ENCODE measurements at regions not wholly inside any gene's neighbourhood (a gene's known extent, or its start where the extent isn't known, plus 50 kb on each side); places are given as distances from the start of the nearest gene placed in this dataset.
"Not testable (repeated sequence)": the region's sequence is repeated elsewhere in the genome, so short reads cannot be mapped to it uniquely, and the experiment has no call there.

DNA sequence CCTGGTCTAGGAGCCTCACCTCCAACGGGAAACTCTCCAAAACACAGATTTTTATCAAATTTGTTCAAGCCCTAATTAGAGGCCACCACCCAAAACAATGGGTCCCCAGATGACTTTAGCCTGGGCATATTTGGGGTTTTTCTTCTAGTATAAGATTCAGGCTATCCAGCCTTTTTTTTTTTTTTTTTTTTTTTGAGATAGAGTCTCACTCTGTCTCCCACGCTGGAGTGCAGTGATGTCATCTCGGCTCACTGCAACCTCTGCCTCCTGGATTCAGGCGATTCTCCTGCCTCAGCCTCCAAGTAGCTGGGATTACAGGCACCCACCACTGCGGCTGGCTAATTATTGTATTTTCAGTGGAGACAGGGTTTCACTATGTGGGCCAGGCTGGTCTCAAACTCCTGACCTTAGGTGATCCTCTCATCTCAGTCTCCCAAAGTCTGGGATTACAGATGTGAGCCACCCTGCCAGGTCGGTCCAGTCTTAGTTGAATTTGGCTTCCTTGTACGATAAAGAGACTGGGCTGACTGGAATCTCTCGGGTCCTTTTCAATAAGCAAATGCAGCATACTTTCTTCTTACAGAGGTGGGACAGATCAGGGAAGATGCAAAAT lies 91.4 kb upstream of the KLF6 start:
- DNase-seq (ENCODE audit: low spot score): no peak

DNA sequence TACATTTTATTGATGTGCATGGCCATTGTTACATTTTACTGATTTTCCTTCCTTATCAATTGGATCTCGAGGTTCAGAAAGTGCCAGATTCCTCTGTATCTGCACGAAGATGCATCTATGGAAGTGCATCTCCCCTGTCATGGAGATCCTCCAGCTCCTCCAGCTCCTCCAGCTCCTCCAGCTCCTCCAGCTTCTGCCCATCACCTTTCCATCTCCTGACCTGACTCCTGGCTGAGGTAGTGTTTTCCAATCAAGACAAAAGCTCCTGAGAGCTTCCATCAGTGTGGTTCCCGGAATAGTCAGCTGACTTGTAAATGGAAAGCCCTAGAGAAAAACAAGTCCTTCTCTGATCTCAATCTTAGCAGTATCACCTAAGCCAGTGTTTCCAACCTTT lies 90.8 kb upstream of the KLF6 start:
- DNase-seq (ENCODE audit: low spot score): no peak

DNA sequence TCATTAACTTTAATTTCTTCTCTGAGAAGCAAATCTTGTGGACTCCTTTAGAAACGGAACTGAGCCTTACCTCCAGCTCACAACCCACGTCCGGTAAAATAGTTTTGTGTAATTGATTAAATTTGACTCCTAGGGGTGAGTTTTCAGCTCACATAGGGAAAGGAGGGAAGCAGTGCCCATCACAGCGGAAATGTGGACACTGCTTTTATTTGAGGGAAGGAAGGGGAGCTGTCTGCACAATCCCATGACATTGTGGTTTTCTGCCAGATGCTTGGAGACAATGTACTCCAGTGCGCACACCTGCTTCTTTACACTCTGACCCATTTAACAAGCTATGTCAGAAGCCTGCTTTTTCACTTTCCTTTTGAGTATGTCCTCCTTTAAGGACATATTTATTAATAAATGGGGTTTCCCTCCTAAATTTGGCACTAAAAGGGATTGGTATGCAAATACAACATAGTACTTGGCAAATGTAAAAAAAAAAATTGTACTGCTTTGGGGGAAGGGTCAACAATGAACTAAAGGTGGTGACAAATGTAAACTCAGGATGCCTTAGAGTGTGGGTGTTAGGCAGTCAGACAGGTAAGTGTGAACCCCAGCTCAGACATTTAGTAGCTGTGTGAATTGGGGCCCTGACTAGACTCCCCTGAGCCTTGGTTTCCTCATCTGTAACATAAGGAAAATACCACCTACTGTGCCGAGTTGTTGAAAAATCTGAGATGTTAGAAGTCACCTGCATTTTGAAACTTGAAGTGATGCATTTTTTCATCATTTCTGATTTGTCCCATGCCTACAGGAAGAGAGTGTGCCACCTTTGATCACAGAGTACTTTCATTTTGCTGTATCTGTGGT lies 90.2 kb upstream of the KLF6 start:
- DNase-seq (ENCODE audit: low spot score): no peak

DNA sequence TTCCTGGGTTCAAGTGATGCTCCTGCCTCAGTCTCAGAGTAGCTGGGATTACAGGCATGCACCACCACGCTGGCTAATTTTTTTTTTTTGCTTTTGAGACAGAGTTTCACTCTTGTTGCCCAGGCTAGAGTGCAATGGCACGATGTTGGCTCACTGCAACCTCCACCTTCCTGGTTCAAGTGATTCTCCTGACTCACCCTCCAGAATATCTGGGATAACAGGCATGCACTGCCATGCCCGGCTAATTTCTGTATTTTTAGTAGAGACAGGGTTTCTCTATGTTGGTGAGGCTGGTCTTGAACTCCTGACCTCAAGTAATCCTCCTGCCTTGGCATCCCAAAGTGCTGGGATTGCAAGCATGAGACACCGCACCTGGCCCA lies 89.6 kb upstream of the KLF6 start:
- DNase-seq (ENCODE audit: low spot score): not testable (repeated sequence)

DNA sequence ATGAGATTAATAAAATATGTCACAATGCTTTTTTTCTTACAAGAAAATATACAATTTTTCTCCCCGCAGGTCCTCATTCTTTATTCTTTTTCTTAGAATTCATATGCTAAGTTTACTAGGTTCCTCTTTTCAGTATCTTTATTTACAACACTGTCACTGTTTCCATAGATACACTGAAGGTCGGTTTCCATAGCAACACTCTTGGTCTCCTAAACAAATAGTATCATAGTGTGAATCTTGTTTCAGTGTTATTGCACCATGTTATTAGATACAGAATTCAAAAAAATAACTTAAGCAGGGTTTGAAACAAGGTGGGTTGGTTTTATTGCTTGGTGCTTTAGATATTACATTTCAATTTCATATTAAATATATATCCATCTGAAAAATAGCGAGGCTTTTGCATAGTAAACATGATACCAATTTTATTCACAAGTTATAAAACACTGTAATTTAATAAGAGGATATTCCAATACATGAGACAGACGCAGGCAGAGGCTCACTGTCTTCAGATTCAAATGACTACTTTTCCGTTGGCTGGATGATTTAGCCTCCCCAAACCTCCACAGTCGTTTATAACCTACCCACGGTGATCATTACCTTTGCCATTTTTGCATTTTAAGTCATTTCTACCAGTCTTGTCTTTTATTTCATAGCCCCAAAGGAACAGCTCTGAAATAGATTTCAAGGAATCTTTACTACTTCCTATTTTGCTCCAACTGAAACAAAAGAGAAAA lies 88.9 kb upstream of the KLF6 start:
- no peak for DNase-seq (ENCODE audit: low spot score)

DNA sequence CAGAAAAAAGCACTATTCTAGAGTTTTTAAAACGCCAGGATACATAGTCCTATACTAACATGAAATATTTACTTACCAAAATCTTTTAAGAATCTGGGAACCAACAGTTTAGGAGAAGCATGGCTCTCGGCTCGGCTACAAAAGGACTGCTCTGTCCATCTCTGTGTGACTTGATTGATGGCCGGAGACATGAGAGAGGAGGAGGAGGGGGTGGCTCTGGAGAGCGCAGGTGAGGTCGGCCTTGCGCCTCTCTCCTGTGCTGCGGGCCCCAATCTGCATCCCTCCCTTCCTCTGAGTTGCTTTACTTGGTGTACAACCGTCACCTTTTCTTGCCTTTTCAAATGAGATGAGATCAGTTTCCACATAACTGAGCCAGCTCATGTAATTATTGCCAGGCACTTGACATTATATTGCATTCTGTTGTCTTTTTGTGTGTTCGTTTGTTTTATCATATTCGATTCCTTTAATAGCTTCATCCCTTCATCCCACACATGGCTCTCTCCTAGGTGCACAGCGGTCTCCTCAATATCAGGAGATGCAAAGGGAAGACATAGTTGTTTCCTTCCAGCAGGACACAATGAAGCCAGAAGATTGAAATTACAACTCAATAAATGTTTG lies 87.8 kb upstream of the KLF6 start:
- DNase-seq (ENCODE audit: low spot score): no peak

DNA sequence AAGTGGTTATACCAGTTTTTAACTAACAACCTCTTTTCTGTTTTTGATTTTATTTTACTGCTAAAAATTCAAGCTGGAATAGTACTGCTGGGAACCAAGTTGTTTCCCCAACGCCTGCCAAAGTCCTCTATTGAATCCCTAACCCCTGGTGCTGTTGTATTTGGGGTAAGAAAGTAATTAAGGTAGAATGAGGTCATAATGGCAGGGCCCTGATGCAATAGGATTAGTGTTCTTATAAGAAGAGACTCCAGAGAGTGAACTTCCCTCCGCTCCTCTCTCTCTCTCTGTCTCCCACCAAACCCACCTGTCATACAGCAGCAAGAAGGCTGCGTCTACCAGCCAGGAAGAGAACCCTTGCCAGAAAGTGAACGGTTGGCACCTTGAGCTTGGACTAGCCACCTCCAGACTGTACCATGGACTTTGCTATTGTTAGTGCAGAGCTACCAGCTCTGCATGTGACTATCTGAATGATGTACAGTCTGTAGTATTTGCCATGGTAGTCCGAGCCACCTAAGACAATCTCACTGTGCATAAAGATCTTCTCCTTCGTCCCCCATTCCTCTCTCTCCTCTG lies 86.5 kb upstream of the KLF6 start:
- no peak for DNase-seq (ENCODE audit: low spot score)

DNA sequence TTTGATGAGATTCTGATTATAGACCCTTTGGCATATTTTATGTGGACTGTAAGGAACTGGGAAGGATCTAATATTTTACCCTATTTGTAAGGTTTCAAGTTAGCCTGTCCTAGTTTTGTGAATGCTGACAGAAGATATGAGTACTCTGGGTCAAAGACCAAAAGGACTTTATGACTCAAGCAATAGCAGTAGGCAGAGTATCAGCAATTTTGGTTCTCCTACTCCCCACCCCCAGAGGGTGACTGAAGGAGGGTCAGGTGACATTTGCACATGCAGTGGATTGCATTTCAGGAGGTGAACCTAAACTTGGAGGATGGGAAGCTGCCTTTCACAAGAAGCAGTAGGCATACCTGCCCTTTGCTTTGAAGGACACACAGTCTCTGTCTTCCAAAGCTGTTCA lies 84.0 kb upstream of the KLF6 start:
- DNase-seq (ENCODE audit: low spot score): no peak

DNA sequence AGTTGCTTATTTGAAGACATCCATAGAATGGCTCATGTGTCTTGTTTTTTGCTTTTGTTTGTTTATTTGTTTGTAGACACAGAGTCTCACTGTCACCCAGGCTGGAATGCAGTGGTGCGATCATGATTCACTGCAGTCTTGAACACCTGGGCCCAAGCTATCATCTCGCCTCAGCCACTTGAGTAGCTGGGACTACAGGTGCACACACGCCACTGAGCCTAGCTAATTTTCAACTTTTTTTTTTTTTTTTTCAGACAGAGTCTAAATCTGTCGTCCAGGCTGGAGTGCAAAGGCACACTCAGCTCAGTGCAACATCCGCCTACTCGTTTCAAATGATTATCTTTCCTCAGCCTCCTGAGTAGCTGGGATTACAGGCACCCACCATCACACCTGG lies 83.3 kb upstream of the KLF6 start:
- DNase-seq (ENCODE audit: low spot score): no peak

DNA sequence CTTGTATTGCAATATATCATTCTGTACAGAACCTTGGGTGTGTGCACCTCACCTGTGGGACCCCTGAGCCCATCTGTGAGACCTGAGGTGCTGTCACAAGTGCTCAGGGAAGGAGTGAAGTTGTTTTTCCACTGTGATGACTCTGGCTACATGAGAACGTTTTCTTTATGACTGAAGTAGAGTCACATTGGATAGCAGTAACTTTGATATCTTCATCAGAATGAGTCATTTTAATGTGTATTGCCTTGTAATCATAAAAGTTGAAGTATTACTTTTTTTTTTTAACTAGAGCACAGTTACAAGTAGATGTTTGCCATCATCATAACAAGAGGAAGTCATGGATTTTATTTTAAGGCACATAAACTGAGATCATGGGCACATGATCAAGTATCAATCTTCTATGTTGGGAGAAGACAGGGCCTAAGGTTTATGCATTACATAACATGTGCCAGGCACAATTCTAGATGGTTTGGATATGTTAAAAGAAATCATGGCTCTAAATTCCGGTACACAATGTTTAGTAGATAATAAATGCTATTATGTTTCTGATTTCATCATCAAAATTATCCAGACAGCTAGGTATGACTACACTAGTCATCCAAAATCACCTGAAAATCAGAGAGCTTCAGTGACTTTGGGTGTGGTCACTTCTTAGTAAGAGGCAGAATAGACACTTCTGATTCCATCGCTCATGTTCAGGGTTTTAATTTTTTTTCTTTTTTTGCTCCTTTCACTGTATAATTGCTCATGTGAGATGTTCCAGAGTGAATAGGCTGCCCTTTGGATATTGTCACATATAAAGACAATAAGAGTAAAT lies 82.7 kb upstream of the KLF6 start:
- no peak for DNase-seq (ENCODE audit: low spot score)

DNA sequence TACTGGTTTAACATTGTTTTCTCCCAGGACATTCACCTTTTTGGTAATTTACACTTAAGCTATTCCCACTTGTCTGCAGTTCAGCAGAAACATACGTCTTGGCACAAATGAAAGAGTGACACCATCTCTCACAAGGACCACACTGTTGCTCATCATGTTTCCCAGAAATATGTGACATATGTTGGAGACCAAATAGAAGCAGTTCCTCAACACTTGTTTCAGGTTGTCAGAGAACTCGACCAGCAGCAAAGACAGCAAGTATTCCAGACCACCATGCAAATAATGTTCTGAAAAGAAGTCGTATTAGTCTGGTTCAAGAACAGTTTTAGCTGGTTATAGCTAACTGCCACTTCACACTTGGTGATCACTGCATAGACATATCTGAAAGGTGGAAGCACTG lies 81.3 kb upstream of the KLF6 start:
- DNase-seq (ENCODE audit: low spot score): no peak

DNA sequence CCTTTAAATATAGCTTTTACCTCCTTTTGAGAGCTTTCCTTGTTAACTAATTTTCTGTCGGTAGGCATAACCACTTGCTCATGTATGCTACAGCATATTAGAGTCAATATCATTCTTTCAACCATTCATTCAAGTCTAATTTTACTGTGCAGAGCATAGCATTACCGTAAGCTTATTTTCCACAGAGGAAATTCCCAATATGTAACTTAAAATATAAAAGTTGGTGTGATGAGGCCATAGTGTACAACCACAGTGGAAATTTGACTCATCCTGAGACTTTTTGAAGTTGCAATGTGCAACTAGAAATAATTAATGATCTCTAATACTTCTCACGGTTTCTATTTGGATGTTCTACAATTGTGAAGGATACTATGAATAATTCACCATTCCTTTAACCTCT lies 80.6 kb upstream of the KLF6 start:
- DNase-seq (ENCODE audit: low spot score): no peak

DNA sequence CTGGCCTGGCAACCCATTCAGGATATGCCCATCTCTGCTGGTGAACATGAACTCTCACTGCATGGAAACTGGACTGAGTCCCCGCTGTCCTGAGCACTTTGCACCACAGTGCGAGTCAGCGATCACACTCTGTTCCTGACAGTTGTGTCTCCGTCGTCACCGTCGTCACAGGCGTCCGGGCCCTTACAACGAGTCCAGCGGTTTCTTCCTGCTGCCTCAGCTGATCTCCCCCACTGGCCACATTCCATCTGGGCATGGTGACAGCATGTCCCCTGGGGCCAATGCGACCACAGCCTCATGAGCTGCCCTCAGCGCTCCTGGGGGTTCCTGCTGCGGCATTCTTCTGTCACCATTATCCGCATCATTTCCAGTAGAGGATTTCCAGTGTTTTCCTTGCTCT lies 76.8 kb upstream of the KLF6 start:
- no peak for DNase-seq (ENCODE audit: low spot score)

DNA sequence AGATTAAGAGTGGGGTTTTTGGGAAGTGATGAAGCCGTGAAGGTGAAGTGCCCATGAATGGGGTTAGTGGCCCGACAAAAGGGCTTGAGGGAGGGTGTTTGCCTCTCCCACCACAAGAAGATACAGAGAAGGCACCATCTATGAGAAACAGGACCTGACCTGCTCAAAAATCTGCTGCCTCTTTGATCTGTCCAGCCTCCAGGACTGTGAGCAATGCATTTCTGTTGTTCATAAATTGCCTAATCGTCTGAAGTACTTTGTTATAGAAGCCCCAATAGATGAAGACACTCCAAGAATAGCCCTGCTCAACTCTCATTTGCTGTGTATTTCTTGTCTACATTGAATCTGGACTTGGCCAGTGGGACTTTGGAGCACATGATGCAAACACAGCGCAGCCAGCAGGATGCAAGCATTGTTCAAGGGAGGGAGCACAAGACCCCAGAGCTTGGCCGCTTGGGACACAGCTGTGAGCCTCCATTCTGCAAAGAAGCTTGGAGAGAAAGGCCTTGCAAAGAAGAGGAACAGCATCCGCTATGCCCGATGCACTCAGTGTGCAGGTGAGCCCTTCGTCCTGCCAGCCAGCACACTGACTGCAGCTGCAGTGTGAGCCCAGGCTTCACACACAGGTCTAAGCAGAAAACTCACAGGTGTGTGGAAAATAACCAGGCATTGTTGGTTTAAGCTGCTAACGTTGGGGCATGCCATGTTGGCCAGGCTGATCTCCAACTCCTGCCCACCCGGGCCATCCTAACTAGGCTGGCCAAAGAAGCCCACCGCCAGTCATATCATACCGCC lies 73.2 kb upstream of the KLF6 start:
- no peak for DNase-seq (ENCODE audit: low spot score)

DNA sequence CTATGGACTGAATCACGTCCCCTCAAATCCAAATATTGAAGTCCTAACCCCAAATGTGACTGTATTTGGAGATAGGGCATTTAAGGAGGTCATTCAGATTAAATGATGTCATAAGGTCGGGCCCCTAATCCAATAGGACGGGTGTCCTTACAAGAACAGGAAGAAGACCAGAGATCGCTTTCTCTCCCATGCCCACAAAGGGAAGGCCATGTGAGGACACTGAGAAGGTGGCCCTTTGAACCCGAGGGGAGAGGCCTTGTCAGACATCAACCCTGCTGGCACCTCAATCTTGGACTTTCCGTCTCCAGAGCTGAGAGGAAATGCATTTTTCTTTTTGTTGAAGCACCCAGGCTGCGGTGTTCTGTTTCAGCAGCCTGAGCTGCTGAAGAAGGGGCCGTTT lies 72.3 kb upstream of the KLF6 start:
- DNase-seq (ENCODE audit: low spot score): no peak

DNA sequence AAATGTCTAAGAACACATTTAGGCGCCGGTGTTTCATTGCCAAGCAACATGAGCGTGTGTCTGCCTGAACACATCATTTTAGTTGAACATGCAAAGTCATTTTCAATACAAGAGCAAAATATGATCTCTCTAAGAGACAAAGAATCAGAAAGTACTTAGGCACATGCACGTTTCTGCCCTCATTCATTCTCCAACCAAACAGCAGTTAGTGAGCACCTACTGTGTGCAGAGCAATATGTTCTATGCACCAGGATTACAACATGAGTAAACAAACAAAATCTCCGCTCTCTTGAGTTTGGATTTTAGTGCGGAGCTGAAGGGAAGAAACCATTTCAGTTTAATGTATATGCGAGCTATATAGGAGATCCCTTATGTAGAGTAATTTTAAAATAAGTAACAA lies 71.6 kb upstream of the KLF6 start:
- no peak for DNase-seq (ENCODE audit: low spot score)

DNA sequence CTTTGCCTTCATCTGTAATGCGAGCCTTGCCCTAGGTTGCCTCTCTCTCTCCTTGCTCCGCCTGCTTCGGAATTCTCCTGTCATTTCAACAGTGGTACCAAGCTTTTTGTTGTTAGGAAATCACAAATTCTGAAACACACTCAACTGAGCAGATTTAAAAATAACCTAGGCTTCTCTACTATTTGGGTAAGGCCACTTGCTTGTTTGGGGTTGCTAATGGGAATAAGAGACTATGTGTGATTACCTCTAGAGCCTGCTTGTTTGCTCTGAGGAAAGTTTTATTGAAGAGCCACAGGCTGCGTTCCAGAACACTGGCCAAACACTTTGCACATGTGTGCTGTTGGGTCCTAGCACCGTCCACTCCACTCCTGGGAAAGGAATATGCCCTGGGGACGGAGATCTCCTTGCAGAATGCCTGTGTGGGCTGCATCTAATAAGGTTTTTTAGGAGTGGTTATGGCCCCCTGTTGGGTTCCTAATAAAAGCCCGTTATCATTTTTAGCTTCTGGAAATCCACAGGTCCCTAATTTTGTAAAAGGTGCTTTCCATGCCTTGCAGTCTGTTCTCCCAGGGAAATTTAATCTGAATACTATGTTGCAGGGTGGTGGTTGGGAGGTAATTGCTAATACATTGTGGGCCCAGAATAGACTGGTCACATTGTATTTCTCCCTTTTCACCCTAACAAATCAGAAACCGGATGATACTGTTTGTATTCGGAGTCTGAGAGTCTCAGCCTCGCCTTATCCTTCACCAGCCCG lies 68.7 kb upstream of the KLF6 start:
- DNase-seq (ENCODE audit: low spot score): no peak

DNA sequence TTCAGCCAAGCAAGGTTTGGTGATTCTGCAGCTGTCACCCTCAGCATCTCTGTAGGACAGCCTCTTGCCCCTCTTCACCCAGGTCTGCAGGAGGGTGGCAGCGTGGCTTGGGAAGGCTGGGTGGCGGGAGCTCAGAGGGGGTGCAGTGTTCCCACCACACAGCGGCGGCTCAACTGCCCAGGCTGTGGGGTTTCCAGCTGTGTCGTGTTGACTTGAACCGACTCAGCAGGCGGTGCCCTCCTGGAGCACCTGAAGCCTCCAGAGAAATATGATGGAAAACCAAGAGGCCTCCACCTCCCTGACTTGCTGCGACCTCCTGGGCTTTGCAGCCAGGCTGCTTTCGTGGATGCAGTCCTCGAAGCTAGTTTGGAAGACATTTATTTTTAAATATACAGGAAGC lies 68.0 kb upstream of the KLF6 start:
- DNase-seq (ENCODE audit: low spot score): no peak

DNA sequence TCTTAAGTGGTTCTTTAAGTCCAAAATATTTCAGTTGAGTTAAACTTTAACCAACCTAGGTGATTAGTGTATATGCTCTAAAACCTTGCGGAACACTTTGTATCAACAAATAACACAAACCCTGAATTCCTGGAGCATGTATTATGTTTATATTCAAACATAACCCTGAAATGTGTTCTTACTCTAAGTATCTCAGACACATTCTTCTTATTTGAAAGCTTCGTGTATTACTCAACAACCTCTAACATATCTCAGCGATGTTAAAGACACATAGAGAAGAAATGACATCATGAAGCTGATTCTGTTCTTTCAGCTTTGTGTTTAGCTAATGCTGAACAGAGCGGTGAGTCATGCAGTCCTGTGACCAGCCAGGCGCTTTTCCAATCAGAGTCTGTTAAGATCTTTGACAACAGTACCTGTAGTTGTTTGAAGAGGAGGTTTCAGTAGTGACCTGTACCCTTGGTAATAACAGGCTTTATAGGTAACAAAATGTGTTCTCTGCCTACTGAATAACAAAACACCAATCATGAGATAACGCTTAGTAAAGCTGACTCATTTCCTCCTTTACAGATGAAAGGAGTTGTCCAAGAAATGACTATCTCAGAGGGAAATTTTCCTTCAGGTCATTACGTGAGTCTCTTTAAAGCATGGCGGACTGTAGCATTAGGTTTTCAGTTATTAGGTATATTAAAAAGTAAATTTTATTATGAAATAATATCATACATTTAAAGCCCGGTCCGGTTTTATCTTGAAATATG lies 67.3 kb upstream of the KLF6 start:
- DNase-seq (ENCODE audit: low spot score): peak; percentile 80
